Neutrophil (primary cell): ENCODE measurements at regions not wholly inside any gene's neighbourhood (a gene's known extent, or its start where the extent isn't known, plus 50 kb on each side); places are given as distances from the start of the nearest gene placed in this dataset.

Experiments
- H3K27ac ChIP-seq: fragments of 200-600 bp; sonication (generic); 2 replicates; pipeline ENCODE4 v1.5.1; 2016; ENCODE audit warnings: mild to moderate bottlenecking, moderate library complexity
- H3K27me3 ChIP-seq: fragments of 200-600 bp; sonication (generic); 2 replicates; pipeline ENCODE4 v1.6.0; 2016; ENCODE audit warnings: mild to moderate bottlenecking
- H3K36me3 ChIP-seq: fragments of 200-600 bp; sonication (generic); 2 replicates; pipeline ENCODE4 v1.5.1; 2017
- H3K4me1 ChIP-seq, 2 experiments: fragments of 200-600 bp in 1 of 2; sonication (generic) in 1 of 2; 1 replicate in 1 of 2; 2 replicates in 1 of 2; pipeline versions ENCODE4 v1.5.1 to v1.6.1; 2013 to 2016; ENCODE audit warnings: low read depth in 1 of 2, low read length in 1 of 2, mild to moderate bottlenecking in 1 of 2, moderate library complexity in 1 of 2; ENCODE audit not compliant: control insufficient read depth in 1 of 2, insufficient read depth in 1 of 2
- H3K4me3 ChIP-seq, 2 experiments: fragments of 200-600 bp in 1 of 2; sonication (generic) in 1 of 2; 1 replicate in 1 of 2; 2 replicates in 1 of 2; pipeline ENCODE4 v1.5.1; 2013 to 2016; ENCODE audit warnings: low read depth in 1 of 2, low read length in 1 of 2, mild to moderate bottlenecking in 1 of 2, moderate library complexity in 1 of 2
- H3K9me3 ChIP-seq: fragments of 200-600 bp; sonication (generic); 2 replicates; pipeline ENCODE4 v1.5.1; 2016
- TF ChIP-seq, protein P1 (sequence below): fragments of 200-600 bp; sonication (generic); IDR thresholded peaks from 2 replicates; pipeline ENCODE4 v1.5.1; 2016; ENCODE audit warnings: antibody characterized with exemption

DNA sequence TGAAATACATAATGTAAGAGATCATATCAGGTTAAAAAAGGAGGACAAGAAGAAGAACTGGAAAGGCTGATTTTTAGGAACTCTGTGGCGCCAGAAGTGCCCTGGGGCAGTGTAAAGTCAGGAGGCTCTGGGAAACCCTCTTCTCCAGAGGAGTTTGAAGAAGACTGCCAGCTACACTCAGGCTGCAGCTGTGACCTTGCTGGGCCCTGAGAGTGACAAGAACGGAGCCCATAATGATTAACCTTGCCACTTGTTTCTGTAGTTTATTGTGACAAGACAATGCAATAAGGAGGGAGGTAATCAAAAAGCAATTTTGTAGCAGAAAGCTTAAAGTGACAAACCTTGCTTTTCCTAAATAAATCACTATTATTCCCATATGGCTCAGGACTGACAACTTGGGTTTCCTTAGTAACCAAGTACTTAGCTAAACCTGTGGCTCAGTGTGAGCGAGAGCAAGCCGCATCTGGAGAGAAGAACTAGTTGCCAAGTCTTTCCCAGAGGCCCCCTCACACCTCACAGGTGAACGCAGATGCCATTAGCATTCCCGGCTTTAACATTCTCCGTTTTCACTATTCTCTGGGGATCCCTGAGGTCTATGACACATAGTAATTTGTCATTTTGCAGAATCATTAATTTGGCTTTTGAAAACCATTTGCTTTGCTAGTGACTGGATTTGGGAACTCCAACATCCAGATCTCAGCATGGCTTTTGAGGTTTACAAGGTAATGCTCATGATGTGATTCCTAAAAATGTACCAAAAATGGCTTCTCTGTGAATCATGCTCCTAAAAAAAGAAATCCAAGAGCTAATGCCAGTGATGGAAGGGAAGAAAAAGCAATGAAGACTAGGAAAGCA is 115.9 kb downstream of the OMA1 start:
- Histone ChIP-seq H3K9me3 (no peaks in the 10 kb centered on the region), H3K36me3 (no peaks in the 10 kb centered on the region), H3K4me3 (no peak overlapping the region), H3K4me1 (no peaks in the 10 kb centered on the region), H3K27me3 (no peaks in the 10 kb centered on the region), H3K27ac (no peak overlapping the region)
- TF ChIP-seq, protein P1, sequence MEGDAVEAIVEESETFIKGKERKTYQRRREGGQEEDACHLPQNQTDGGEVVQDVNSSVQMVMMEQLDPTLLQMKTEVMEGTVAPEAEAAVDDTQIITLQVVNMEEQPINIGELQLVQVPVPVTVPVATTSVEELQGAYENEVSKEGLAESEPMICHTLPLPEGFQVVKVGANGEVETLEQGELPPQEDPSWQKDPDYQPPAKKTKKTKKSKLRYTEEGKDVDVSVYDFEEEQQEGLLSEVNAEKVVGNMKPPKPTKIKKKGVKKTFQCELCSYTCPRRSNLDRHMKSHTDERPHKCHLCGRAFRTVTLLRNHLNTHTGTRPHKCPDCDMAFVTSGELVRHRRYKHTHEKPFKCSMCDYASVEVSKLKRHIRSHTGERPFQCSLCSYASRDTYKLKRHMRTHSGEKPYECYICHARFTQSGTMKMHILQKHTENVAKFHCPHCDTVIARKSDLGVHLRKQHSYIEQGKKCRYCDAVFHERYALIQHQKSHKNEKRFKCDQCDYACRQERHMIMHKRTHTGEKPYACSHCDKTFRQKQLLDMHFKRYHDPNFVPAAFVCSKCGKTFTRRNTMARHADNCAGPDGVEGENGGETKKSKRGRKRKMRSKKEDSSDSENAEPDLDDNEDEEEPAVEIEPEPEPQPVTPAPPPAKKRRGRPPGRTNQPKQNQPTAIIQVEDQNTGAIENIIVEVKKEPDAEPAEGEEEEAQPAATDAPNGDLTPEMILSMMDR, result no peak

DNA sequence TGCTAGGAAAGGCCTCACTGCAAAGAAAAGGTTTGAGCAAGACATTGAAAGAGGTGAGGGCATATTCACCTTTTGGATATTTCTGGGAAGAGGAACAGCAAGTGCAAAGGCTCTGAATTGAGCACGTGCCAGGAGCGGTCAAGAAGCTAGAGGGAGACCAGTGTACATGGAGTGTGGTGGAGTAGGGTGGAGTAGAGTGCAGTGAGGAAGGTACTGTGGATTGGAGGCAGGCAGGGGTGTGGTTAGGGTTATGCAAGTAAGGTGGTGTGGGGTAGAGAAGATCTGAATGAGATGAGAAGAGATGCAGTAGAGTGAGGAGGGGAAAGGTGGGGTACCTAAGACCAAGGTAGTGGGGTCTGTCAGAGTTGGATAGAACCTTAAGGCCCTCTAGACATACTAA is 119.6 kb downstream of the OMA1 start:
- Histone ChIP-seq H3K4me1 (no peaks in the 10 kb centered on the region), H3K4me3 (no peak overlapping the region), H3K27ac (no peak overlapping the region), H3K27me3 (no peaks in the 10 kb centered on the region), H3K36me3 (no peaks in the 10 kb centered on the region), H3K9me3 (no peaks in the 10 kb centered on the region)
- TF ChIP-seq, protein P1, result no peak

- Histone ChIP-seq H3K27me3 (no peaks in the 10 kb centered on the region), H3K27ac (no peak overlapping the region), H3K4me1 (no peaks in the 10 kb centered on the region), H3K36me3 (no peaks in the 10 kb centered on the region), H3K4me3 (no peak overlapping the region), H3K9me3 (no peaks in the 10 kb centered on the region)
- TF ChIP-seq, protein P1, result no peak
These were observed 124.1 kb downstream of the OMA1 start for GRCh38 chr1:58422436-58422835.

DNA sequence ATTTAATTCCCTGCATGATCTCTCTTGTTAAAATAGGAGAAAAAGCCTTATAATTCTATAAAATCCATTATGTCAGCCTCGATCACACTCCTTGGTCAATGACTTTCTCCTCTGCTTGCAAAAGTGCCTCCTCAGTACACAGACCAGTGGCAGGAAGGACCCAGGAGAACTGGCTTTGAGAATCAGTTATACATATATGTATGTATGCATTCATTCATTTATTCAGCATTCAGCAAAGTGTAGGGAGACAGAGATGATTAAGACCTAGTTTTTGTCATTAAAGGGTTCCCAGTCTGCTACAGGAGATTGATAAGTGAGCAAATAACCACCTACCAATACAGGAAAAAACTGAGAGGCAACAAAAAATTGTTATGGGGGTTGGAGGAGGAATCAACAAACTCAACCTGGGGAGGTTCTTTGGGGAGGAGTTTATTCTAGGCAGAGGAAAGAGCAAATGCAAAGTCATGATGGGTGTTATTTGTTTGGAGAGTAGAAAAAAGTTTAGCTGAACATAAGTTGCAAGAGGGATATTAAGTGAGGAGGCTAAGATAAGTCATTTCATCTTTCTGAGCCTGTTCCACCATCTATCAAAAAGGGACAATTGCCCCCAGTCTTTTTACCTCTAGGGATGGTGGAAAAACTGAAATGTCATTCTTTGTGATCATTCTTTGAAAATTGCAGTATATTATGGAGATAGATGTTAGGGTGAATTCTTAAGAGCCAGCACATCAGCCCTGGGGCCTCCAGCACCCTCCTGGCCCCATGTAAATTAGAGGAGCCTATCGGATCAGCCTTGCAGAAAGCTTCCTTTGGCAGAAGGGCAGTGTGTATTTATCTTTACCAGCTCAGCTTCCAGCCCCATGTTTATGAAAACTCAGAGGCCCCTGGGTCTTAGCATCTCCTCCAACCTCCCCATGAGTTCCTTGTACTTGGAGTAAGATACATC is 128.0 kb downstream of the OMA1 start:
- H3K36me3 ChIP-seq, result no peaks in the 10 kb centered on the region
- no peaks in the 10 kb centered on the region for H3K4me1 ChIP-seq
- H3K27ac ChIP-seq, result no peak overlapping the region
- no peaks in the 10 kb centered on the region for H3K9me3 ChIP-seq
- no peaks in the 10 kb centered on the region for H3K27me3 ChIP-seq
- H3K4me3 ChIP-seq, result no peak overlapping the region
- TF ChIP-seq, protein P1, result no peak

GRCh38 chr1:58412071-58412580 is 134.4 kb downstream of the OMA1 start:
- no peak overlapping the region for H3K4me3 ChIP-seq
- TF ChIP-seq, protein P1, result no peak
- no peaks in the 10 kb centered on the region for H3K27me3 ChIP-seq
- H3K36me3 ChIP-seq, result no peaks in the 10 kb centered on the region
- no peaks in the 10 kb centered on the region for H3K9me3 ChIP-seq
- H3K27ac ChIP-seq, result no peak overlapping the region
- H3K4me1 ChIP-seq, result no peaks in the 10 kb centered on the region
